GM18951 (cell line): ENCODE measurements at regions not wholly inside any gene's neighbourhood (a gene's known extent, or its start where the extent isn't known, plus 50 kb on each side); places are given as distances from the start of the nearest gene placed in this dataset.

Experiments used
- POLR2A ChIP-seq: IDR thresholded peaks from 4 replicates; pipeline ENCODE4 v1.6.1; 2011; ENCODE audit warnings: mild to moderate bottlenecking; ENCODE audit not compliant: insufficient read length, insufficient read depth; ENCODE audit errors: extremely low read depth
- in situ Hi-C: fragments of 300-500 bp; cut with MboI; formaldehyde crosslinking; loops from one replicate; pipeline ENCODE4 v1.12.0; 2022; ENCODE audit warnings: low sequenced_read_pairs, mixed read lengths, inconsistent platforms; ENCODE audit not compliant: unreplicated experiment

GRCh38 chr16:5861241-5861640 lies 763.6 kb upstream of the EEF2KMT start:
- in situ Hi-C loops = no loop called here
- no peak for TF ChIP-seq POLR2A

GRCh38 chr16:5858180-5858579 lies 760.6 kb upstream of the EEF2KMT start:
- in situ Hi-C loops = no loop called here
- TF ChIP-seq POLR2A = no peak

- TF ChIP-seq POLR2A = no peak
- in situ Hi-C loops = no loop called here
These were observed 756.4 kb upstream of the EEF2KMT start for GRCh38 chr16:5854027-5854426.

GRCh38 chr16:5852151-5852550 lies 754.6 kb upstream of the EEF2KMT start:
- no peak for TF ChIP-seq POLR2A
- in situ Hi-C loops = no loop called here

- TF ChIP-seq POLR2A = no peak
- in situ Hi-C loops = no loop called here
These were observed 753.9 kb upstream of the EEF2KMT start for GRCh38 chr16:5851393-5851982.

- in situ Hi-C loops = no loop called here
- TF ChIP-seq POLR2A = no peak
These were observed 753.2 kb upstream of the EEF2KMT start for GRCh38 chr16:5850632-5851392.

- in situ Hi-C loops = no loop called here
These were observed 747.5 kb upstream of the EEF2KMT start for GRCh38 chr16:5845046-5845445.

GRCh38 chr16:5841974-5842373 lies 744.4 kb upstream of the EEF2KMT start:
- in situ Hi-C loops = no loop called here
- no peak for TF ChIP-seq POLR2A

More at GRCh38 chr16:5845046-5845445, 747.5 kb upstream of the EEF2KMT start:
- TF ChIP-seq POLR2A = no peak

- TF ChIP-seq POLR2A = no peak
These were observed 741.1 kb upstream of the EEF2KMT start for GRCh38 chr16:5838725-5839124.

GRCh38 chr16:5838071-5838470 lies 740.5 kb upstream of the EEF2KMT start:
- in situ Hi-C loops = no loop called here
- TF ChIP-seq POLR2A = no peak

More at GRCh38 chr16:5838725-5839124, 741.1 kb upstream of the EEF2KMT start:
- in situ Hi-C loops = no loop called here

GRCh38 chr16:5837007-5837670 lies 739.5 kb upstream of the EEF2KMT start:
- in situ Hi-C loops = no loop called here
- no peak for TF ChIP-seq POLR2A

- TF ChIP-seq POLR2A = no peak
- in situ Hi-C loops = no loop called here
These were observed 738.3 kb upstream of the EEF2KMT start for GRCh38 chr16:5835876-5836275.

GRCh38 chr16:5826332-5826731 lies 728.7 kb upstream of the EEF2KMT start:
- no peak for TF ChIP-seq POLR2A
- in situ Hi-C loops = no loop called here

GRCh38 chr16:5820472-5820871 lies 722.9 kb upstream of the EEF2KMT start:
- no peak for TF ChIP-seq POLR2A
- in situ Hi-C loops = no loop called here
